ENCODE measurements at regions not wholly inside any gene's neighbourhood (a gene's known extent, or its start where the extent isn't known, plus 50 kb on each side); places are given as distances from the start of the nearest gene placed in this dataset.
"Not testable (repeated sequence)": the region's sequence is repeated elsewhere in the genome, so short reads cannot be mapped to it uniquely, and the experiment has no call there.

DNA sequence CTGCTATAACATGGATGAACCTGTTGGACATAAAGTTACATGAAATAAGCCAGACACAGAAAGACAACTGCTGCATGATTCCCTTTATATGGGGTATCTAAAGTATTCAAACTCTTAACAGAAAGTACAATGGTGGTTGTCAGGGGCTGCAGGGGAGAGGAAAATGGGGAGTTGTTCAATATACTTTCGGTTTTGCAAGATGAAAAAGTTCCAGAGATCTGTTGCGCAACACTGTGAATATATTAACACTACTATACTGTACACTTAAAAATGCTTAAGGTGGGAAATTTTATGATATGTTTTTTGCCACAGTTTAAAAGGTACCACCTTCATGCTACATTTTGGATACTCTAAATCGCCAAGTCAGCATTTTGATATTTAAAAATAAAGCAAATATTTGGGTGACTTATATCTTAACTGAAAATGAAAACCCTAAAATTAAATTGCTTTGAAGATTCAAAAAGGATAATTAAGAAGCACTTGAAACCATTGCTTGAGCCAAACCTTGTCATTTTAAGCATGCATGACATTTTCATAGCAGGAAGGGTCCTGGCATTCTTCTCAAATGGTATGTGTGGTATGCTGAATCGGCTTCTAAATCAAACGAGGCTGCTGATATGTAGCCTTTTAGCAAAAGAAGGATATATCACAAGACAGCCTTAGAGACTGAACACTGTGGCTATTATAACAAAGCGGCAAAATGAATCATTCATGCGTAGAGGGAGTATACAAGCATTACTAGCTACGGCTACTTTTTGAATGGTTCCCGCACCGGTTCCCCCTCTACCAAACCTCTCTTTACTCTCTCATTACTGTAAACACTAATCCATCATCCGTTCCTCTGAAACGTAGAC lies 607.1 kb upstream of the DIPK2B start:
- DNase-seq: no peak
- intact Hi-C loops (cut with DNase I): no loop called here

DNA sequence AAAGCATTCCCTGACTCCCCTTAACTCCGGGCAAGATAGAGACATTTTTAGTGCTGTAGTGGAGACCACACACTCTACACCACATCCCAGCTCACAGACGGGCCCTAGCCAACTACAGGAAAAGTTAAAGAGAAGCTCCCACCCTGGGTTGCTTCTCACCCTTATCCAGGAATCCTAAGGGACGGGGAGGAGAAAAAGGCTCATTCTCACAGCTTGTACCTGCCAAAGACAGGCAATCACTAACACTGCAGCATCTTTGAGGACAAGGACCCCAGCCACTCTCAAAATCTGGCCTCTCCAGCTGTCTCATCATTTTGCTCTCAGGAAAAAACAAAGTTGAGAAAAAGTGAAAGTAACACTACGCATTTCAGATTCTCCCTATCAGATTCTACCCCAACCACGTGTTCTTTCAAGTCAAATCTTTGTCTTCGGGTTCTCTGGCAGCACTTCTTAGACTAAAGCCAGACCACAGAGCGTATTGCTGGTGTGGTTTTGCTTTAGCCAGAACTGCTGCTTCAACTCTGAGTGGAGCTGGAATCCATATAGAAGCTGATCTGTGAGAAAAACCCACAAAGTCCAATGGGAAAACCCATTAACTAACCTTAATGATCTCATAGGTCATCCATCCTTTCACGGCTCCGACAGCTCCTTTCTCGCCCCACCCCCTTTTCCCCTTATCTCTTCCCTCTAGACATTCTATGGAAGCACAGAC lies 605.9 kb upstream of the DIPK2B start:
- intact Hi-C loops (cut with DNase I): no loop called here
- no peak for DNase-seq

DNA sequence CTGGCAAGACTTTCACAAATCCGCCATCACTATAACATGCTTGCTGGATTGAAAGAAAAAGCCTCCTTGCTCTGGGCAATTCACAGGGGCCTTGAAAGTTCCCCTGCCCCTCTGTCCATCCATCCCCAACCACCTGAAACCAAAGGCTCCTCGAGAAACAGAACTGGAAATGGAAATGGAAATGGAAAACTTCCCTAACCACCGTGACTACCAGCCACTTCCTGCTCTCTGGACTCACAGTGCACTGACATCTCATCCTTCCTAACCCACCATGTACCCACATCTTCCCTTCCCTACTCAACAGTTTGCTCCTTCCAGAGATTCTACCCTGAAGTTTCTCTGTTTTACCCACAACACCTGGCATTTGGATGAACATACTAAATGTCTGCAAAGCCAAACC lies 603.6 kb upstream of the DIPK2B start:
- intact Hi-C loops (cut with DNase I): no loop called here
- no peak for DNase-seq

DNA sequence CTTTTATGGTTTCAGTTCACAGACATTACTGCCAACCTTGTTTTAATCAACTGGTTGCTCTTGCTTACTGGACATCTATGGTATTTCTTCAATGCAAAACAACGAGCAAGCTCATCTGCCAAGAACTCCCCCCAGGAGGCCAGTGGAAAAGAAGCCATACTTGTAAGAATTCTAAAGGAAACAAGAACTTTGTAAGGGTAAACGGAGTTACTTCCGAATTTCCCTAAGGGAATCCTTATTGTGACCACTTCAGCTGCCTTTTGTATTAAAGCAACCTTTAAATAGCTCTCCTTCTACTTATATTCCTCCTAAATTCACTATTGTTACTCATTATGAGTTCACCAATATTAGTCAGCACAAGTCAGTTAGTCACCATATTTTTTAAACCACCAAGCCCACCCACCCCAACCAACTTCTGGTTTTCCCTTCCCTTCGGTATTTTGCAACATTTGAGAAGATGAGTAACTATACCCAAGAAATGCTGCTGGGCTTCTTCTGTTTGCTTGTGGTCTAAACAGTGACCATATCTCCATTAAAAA lies 602.8 kb upstream of the DIPK2B start:
- intact Hi-C loops (cut with DNase I): no loop called here
- DNase-seq: no peak

DNA sequence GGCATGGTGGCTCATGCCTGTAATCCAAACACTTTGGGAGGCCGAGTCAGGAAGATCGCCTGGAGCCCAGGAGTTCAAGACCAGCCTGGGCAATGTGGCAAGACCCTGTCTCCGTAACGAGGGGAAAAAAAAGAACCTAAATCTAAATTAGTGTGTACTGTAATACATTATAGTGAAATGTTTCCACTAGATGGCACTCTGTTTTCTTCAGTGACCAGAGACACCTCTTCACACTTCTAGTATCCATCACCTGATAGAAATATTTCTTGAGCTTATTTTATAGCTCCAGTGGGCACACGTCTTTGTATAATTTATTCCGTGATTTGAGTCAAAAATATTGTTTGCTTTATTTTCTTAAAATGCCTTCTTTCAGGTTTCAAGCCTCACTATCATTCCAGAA lies 600.9 kb upstream of the DIPK2B start:
- DNase-seq: no peak
- intact Hi-C loops (cut with DNase I): no loop called here

DNA sequence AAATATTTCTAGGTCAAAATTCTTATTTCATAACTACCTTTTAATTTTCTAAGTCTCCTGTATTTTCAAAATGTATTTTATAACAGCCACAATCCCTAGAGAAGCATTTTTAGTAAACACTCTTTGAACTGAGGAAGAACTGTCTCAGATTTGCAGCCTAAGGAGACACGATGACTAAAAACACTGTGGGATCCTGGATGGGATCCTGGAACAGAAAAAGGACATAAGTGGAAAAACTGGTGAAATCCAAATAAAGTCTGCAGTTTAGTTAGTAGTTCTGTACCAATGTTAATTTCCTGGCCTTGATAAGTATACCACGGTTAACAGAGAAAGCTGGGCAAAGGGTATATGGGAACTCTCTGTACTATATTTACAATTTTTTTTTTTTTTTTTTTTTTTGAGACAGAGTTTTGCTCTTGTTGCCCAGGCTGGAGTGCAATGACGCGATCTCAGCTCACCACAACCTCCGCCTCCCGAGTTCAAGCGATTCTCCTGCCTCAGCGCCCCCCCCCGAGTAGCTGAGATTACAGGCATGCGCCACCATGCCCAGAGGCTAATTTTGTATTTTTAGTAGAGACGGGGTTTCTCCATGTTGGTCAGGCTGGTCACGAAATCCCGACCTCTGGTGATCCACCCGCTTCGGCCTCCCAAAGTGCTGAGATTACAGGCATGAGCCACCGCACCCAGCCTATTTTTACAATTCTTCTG lies 600.2 kb upstream of the DIPK2B start:
- intact Hi-C loops (cut with DNase I); DNase-seq: not testable (repeated sequence)

DNA sequence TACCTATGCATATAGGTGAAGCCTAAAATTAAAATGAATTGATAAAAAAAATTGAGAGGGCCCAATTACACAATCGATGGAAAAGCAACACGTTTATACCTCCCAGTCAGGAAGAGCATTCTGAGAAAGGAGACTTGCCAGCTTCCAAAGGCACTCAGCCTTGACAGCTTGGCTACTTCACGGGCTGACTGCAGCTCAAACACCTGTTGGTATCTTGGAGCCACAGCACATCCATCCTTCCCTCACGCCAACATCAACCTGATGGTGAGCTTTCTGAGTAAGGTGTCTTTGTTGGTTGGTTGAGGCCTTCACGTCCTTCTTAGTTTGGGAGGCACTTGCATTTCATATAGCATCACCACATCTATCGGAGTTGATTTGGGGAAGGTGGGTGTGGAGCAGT lies 598.9 kb upstream of the DIPK2B start:
- DNase-seq: no peak
- intact Hi-C loops (cut with DNase I): no loop called here

DNA sequence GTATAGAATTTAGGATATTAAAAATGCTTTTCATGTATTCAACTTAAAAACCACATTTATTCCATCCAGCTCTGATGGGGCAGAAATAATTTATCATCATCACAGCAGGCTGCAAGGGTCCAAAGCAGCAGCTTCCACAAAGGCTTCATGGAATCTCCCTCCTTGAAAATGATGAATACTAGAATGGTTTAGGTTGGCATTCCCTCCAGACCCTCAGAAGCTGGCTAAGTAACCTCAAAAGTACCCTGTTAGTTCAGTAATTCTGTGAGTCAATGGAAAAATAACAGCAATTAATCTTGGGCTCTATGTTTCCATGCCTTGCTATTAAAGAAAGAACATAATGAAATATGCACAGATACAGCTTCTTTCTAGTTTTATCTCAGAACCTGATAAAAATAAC lies 594.9 kb upstream of the DIPK2B start:
- DNase-seq: no peak
- intact Hi-C loops (cut with DNase I): no loop called here

DNA sequence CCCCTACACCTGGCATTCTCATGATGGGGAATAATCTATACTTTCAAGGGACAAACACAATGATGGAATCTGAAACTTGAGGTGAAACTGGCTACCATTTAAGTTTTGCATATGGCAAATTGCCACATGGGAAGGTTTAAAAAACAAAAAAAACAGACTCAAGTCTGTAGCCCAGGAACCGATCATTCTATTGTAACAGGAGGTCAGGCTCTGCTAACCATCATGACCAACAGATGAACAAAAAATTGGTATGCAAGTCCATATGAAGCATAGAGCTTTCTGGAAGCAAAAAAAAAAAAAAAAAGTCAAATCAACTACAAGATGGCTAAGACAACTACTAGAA lies 594.3 kb upstream of the DIPK2B start:
- DNase-seq: no peak
- intact Hi-C loops (cut with DNase I): no loop called here

DNA sequence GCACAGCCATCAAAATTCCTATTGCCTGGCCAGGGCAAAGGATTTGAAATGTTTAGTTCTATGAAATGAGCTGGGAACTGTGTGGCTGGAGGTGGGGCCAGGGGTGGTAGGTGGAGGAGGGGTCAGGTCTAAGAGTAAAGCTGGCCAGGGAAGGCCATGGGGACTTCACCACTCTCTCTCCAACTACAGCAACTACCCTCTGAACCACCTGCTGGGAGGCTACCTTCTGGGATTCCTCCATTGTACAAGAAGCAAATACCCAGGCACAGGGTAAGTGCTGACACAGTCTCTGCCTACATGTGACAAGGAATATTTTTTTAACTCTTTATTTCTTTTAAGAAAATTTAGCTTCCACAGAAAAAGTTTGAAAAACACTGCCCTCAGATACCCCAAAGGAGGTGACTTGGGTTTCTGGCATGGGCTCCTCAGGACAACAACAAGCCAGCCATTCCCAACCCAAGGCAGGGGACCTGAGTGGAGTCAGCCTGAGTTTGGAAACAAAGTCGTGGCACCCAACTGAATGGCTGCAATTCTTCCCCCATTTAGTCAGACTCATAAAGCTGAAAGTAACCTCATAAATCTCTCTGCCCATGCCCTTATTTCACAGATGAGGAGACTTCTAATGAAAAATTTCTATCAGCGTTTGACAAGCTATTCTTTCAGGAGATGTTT lies 593.8 kb upstream of the DIPK2B start:
- no peak for DNase-seq
- intact Hi-C loops (cut with DNase I): no loop called here

DNA sequence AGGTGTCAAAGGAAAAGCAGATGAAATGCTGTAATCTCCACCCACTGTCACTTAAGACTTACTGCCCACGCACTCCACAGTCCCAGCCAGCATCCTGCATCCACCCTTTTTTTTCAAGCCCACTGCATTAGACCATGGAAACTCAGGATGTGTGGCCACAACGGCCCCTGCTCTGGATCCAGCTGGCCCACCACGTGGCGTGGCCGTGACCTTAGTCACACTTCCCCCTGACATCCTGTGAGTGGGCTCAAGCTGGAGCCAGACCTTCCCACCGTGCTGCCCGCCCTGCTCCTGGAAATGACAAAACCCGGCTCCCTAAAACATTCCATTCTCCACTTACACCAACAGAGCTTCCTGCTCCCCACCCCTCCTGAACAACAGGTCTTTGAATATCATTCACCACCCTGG lies 588.3 kb upstream of the DIPK2B start:
- intact Hi-C loops (cut with DNase I): no loop called here

DNA sequence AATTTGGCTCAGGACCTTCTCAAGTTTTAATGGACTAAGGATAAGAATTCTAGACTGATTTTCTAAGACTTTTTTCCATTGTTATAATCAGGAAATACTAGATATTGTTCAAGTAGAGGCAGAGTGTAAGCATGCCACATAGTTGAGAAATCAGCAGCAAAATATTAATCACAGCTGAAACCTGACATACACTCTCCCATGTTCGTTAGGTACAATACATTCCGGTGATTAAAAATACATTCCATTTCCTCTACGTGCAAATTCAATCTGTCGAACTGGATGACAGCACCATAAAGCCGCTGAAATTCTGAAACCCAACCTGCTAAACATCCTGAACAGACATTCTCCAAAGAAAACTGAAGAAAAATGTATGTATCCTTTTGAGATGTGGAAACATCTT lies 587.6 kb upstream of the DIPK2B start:
- no peak for DNase-seq
- intact Hi-C loops (cut with DNase I): no loop called here

More for the DNA sequence above, 588.3 kb upstream of the DIPK2B start:
- peak in 15 of 42 donors; percentile 6 to 49 (median 21) for DNase-seq

DNA sequence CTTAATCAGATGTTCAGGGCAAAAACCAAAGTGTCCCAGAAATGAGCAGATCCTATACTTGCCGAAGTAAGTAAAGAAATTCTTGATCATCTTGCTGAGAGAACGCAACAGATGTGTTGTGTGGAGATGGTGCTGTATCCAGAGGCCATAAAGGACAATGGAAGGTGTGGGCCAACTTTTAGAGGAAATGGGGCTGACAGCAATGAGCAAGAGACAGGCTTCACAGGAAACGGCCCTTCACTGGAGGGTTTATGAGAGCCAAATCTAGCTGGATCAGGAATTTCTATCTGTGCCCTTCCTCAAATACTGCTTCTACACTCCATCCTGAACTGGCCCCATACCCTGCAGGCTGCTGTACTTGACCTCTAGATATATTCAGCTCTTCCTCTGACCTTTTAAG lies 583.9 kb upstream of the DIPK2B start:
- no peak for DNase-seq
- intact Hi-C loops (cut with DNase I): no loop called here

DNA sequence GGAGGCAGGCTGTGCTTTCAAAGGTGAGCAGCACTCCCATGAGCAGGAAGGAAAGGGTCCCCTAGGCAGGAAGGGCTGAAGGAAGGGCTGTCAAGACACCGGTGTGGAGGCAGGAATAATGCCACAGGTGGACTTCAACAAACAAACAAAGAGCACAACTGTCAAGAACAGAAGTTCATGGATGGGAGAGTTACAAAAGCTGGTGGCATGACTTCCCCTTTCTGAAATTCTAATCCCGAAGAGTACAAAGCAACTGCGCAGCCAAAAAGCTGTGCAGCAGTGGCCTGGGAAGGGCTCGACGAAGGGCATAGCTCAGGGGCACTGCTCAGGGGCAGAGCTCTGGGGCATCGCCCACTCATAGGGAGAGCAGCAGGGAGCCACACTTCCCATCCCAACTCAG lies 582.3 kb upstream of the DIPK2B start:
- intact Hi-C loops (cut with DNase I): no loop called here
- no peak for DNase-seq

DNA sequence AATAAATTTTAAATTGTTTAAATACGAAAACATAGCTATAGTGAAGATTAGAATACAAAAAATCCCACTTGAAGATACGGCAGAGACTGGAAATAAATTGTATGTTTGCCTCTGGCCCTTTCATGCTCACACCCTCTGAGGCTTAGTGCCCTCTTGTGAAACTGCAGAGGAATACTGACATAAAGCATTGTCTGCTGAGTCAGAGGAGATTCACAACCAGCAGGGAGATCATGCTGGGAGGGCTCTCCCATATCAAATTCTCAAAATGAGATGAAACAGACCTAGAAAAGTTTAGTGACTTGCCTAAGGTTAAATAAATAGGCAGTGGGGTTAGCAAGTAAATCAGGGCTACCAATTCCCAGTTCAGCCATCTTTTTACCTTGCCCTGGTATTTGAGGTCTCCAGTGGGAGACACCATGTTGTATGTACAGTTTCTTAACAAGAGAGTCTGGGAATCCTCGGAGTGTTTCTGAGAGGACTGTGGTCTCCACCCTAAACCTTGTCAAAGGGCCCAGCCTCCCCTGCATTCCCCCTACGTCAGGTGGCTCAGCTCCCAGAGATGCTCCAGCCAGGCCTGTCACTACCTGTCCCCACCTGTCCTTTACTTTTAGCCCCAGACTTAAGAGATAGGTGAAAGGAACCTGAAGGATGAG lies 581.4 kb upstream of the DIPK2B start:
- intact Hi-C loops (cut with DNase I): no loop called here
- DNase-seq: peak in 3 of 42 donors; percentile 10 to 38 (median 25)

DNA sequence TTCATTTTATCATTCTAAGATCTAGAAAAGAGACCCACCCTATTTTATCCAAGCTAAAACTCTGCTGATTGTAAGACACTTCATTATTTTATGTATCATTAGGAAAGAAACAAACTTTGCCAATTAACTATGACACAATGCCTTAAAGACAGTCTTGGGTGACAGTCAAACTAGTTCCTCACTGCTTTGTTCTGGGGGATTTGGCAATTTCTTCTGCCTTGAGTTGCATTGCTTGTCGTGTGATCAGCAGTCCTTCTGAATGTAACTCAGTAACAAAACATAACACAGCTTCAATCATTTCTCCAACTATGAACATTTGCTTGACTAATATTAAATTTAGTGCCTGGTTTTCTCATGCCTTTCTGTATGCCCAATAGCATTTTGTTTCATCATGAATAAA lies 577.9 kb upstream of the DIPK2B start:
- no peak for DNase-seq
- intact Hi-C loops (cut with DNase I): no loop called here

DNA sequence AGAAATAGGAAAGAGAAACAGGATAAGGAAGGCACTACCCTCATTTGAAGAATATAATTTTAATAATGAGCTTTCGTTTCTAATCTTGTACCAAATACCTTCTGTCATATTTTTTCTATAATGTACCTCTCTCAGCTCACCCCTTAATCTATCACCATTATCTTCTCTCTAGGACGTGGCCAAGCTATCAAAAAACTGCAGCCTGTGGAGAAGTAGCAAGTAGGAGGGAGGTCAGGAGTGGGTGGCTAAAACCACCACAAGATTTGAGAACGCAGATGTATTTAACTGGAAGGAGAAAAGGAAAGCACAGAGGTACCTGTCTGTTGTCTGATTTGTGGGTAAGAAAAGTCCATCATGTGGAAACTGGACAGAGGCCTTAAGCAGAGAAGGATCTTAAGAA lies 576.7 kb upstream of the DIPK2B start:
- DNase-seq: no peak
- intact Hi-C loops (cut with DNase I): no loop called here

DNA sequence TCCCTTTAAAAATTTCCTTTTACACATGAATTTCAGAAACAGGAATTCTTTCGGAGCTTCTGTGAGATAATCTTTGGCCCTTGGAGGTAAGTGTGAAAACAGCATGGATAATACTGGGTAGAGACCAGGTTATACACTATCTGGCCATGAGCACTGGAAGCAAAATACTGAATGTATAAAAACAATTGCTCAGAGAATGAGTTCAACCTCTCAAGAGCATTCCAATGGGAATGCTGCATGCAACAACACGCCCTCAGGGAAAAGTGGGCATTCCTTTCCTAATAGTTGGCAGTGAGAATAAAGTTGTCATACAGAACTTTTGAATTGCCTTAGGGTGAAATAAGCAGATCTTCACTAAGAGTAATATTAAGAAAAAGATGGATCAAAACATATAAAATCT lies 574.8 kb upstream of the DIPK2B start:
- DNase-seq: no peak
- intact Hi-C loops (cut with DNase I): no loop called here

DNA sequence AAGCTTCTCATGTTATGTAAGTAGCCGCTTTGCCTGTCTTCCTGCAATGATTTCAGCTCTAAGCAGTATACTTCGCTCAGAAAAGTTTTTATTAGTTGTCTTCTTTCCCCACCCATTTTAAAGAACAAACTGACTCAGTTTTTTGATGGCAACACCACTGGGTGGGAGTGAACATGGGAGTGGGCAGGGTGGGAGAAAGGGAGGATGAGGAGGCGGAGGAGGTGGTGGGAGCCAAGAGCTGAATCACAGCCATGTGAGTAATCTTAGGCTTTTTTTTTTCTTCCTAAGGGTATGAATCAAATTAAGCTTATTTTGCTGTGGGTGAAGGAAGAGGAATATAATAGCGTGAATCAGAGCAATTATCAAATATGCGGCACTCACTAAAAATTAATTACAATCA lies 574.3 kb upstream of the DIPK2B start:
- DNase-seq: peak in 20 of 42 donors; percentile 11 to 70 (median 27)
- intact Hi-C loops (cut with DNase I): no loop called here

All from head of caudate nucleus (tissue), 42 donors.